Smooth muscle cell (in vitro differentiated cells): ENCODE measurements at regions not wholly inside any gene's neighbourhood (a gene's known extent, or its start where the extent isn't known, plus 50 kb on each side); places are given as distances from the start of the nearest gene placed in this dataset.

Experiments used
- DNase-seq: peaks from one replicate; lab custom pipeline; 2025; ENCODE audit not compliant: unreplicated experiment; lab: John Stamatoyannopoulos, UW
- H2AFZ ChIP-seq: fragments of 200-600 bp; sonication (generic); 2 replicates; pipeline ENCODE4 v1.6.0; 2016; ENCODE audit warnings: antibody characterized with exemption, low read depth, mild to moderate bottlenecking
- H3F3A ChIP-seq: fragments of 200-600 bp; sonication (generic); 2 replicates; pipeline ENCODE4 v1.6.0; 2017; ENCODE audit warnings: antibody characterized with exemption, low read depth
- H3K27ac ChIP-seq: fragments of 200-600 bp; sonication (generic); 2 replicates; pipeline ENCODE4 v1.5.1; 2016; ENCODE audit warnings: low read depth, mild to moderate bottlenecking
- H3K27me3 ChIP-seq: fragments of 200-600 bp; sonication (generic); 2 replicates; pipeline ENCODE4 v1.6.1; 2016; ENCODE audit warnings: low read depth, mild to moderate bottlenecking
- H3K36me3 ChIP-seq: fragments of 200-600 bp; sonication (generic); 2 replicates; pipeline ENCODE4 v1.5.1; 2016; ENCODE audit warnings: low read depth
- H3K4me1 ChIP-seq: fragments of 200-600 bp; sonication (generic); 2 replicates; pipeline ENCODE4 v1.5.1; 2016; ENCODE audit warnings: low read depth
- H3K4me2 ChIP-seq: fragments of 200-600 bp; sonication (generic); 2 replicates; pipeline ENCODE4 v1.6.0; 2016; ENCODE audit warnings: mild to moderate bottlenecking
- H3K4me3 ChIP-seq: fragments of 200-600 bp; sonication (generic); 2 replicates; pipeline ENCODE4 v1.5.1; 2016; ENCODE audit warnings: mild to moderate bottlenecking
- H3K79me2 ChIP-seq: fragments of 200-600 bp; sonication (generic); 2 replicates; pipeline ENCODE4 v1.6.0; 2016; ENCODE audit warnings: low read depth, mild to moderate bottlenecking
- H3K9ac ChIP-seq: fragments of 200-600 bp; sonication (generic); 2 replicates; pipeline ENCODE4 v1.6.0; 2016; ENCODE audit warnings: low read depth
- H3K9me3 ChIP-seq: fragments of 200-600 bp; sonication (generic); replicated peaks from 2 replicates; pipeline ENCODE4 v1.5.1; 2016; ENCODE audit warnings: low read depth
- H4K20me1 ChIP-seq: fragments of 200-600 bp; sonication (generic); 2 replicates; pipeline ENCODE4 v1.6.0; 2016; ENCODE audit warnings: low read depth
- whole genome bisulfite sequencing: methylation state at CpG from one replicate; pipeline ENCODE4 v1.1.7; 2016; ENCODE audit warnings: low lambda C conversion rate; 5-methylcytosine and 5-hydroxymethylcytosine counted together
- TF ChIP-seq, protein P1 (sequence below): fragments of 200-600 bp; sonication (generic); IDR thresholded peaks from 2 replicates; pipeline ENCODE4 v1.5.1; 2017; ENCODE audit warnings: borderline replicate concordance, mild to moderate bottlenecking, antibody characterized with exemption; ENCODE audit not compliant: insufficient read depth, poor library complexity, severe bottlenecking

DNA sequence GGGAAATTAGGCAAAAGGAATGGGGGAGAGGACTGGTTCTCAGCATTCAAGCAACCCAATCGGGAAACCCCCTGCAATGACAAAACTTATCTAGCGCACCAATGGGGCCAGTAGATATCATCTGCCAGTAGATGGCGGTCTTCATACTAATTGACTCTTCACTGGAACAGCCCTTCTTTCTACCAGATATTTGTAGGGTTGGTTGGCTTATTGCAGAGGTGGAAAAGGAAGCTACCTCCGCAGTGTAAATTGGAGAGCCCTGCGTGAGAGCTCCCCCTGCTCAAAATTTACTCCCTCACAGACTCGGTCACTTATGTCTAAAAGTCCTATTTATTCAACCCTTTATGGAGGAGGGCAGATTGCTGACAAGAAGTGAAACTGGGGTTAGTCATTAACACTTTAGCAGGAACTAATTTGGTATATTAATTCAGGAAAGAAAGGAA, 166.1 kb upstream of the CCND2 start:
- H3K27me3 ChIP-seq = no peaks in the 10 kb centered on the region
- H4K20me1 ChIP-seq = no peaks in the 10 kb centered on the region
- H3K79me2 ChIP-seq = no peaks in the 10 kb centered on the region
- H3K27ac ChIP-seq = no peak overlapping the region
- H3K4me2 ChIP-seq = no peak overlapping the region
- H3K9me3 ChIP-seq = no peaks in the 10 kb centered on the region
- 32% methylated on average over 6 of the region's 6 CpGs for WGBS
- no peak overlapping the region for H3K4me3 ChIP-seq
- H3K9ac ChIP-seq = no peak overlapping the region
- no peak for DNase-seq
- H3F3A ChIP-seq = no peaks in the 10 kb centered on the region
- TF ChIP-seq, protein P1, sequence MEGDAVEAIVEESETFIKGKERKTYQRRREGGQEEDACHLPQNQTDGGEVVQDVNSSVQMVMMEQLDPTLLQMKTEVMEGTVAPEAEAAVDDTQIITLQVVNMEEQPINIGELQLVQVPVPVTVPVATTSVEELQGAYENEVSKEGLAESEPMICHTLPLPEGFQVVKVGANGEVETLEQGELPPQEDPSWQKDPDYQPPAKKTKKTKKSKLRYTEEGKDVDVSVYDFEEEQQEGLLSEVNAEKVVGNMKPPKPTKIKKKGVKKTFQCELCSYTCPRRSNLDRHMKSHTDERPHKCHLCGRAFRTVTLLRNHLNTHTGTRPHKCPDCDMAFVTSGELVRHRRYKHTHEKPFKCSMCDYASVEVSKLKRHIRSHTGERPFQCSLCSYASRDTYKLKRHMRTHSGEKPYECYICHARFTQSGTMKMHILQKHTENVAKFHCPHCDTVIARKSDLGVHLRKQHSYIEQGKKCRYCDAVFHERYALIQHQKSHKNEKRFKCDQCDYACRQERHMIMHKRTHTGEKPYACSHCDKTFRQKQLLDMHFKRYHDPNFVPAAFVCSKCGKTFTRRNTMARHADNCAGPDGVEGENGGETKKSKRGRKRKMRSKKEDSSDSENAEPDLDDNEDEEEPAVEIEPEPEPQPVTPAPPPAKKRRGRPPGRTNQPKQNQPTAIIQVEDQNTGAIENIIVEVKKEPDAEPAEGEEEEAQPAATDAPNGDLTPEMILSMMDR = peak; percentile 73
- H3K4me1 ChIP-seq = no peaks in the 10 kb centered on the region
- H3K36me3 ChIP-seq = no peaks in the 10 kb centered on the region
- peak overlapping the region; percentile 57 for H2AFZ ChIP-seq

DNA sequence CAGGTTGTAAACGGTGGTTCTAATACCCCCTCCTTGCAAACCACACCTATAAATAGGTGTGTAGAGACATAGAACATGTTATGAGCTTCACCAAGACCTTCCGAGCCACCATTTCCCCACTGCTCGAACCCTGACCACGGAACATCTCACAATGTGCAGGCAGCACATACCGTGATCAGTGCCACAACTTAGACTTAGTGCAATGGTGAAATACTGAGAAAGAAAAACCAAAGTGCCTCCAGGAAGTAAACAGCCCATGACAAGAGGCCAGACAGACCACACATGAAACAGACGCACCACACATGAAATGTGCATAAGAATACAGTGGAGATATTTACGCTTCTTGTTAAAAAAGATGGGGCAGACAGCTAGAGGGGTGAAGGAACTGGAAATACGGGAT, 166.9 kb upstream of the CCND2 start:
- Histone ChIP-seq H3K36me3 (no peaks in the 10 kb centered on the region), H3K79me2 (no peaks in the 10 kb centered on the region), H4K20me1 (no peaks in the 10 kb centered on the region), H3F3A (no peaks in the 10 kb centered on the region), H3K9me3 (no peaks in the 10 kb centered on the region), H3K4me2 (no peak overlapping the region), H3K27ac (no peak overlapping the region), H3K4me1 (no peaks in the 10 kb centered on the region), H3K9ac (no peak overlapping the region), H3K27me3 (no peaks in the 10 kb centered on the region), H3K4me3 (no peak overlapping the region), H2AFZ (no peak overlapping the region)
- 85% methylated on average over 8 of the region's 8 CpGs for WGBS
- TF ChIP-seq, protein P1 = no peak
- DNase-seq = no peak

DNA sequence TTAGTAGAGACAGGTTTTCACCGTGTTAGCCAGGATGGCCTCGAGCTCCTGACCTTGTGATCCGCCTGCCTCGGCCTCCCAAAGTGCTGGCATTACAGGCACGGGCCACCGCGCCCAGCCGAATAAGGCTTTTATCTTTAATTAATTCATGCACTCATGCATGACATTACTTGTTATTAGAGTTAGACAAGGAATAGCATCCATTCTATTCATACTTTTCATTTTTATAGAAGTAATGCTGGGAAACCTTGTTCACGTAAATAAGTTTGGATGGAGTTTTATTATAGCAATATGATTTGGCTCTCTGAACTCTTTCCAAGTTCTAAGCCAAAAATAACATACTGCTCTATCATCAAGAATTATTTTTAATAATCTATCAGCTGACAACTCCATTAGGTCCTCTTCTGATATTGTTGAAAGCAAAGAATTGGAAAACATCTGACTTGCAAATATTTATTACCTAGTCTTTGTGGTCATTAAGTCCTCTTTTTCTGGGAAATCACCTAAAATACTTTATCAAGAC, 168.8 kb upstream of the CCND2 start:
- TF ChIP-seq, protein P1 = no peak
- H3K9me3 ChIP-seq = no peaks in the 10 kb centered on the region
- no peak overlapping the region for H3K4me3 ChIP-seq
- H3F3A ChIP-seq = no peaks in the 10 kb centered on the region
- H3K4me1 ChIP-seq = no peaks in the 10 kb centered on the region
- H3K9ac ChIP-seq = no peak overlapping the region
- H4K20me1 ChIP-seq = no peaks in the 10 kb centered on the region
- no peak overlapping the region for H2AFZ ChIP-seq
- no peaks in the 10 kb centered on the region for H3K79me2 ChIP-seq
- no peak overlapping the region for H3K27ac ChIP-seq
- no peaks in the 10 kb centered on the region for H3K27me3 ChIP-seq
- 98% methylated on average over 9 of the region's 9 CpGs for WGBS
- no peak for DNase-seq
- no peak overlapping the region for H3K4me2 ChIP-seq
- no peaks in the 10 kb centered on the region for H3K36me3 ChIP-seq

DNA sequence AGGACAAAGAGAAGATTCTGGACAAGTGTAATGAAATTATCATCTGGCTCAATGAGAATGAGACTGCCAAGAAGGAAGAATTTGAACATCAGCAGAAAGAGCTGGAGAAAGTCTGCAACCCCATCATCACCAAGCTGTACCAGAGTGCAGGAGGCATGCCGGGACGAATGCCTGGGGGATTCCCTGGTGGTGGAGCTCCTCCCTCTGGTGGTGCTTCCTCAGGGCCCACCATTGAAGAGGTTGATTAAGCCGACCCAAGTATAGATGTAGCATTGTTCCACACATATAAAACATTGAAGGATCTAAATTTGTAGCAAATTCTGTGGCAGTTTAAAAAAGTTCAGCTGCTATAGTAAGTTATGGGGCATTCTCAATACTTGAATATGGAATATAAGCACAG, 174.3 kb upstream of the CCND2 start:
- WGBS = 43% methylated on average over 3 of the region's 3 CpGs
- H3F3A ChIP-seq = no peaks in the 10 kb centered on the region
- H3K79me2 ChIP-seq = no peaks in the 10 kb centered on the region

More for the DNA sequence above, 174.3 kb upstream of the CCND2 start:
- DNase-seq = no peak
- no peaks in the 10 kb centered on the region for H3K4me1 ChIP-seq
- H3K27me3 ChIP-seq = no peaks in the 10 kb centered on the region
- H3K4me2 ChIP-seq = no peak overlapping the region
- H4K20me1 ChIP-seq = no peaks in the 10 kb centered on the region
- no peak overlapping the region for H3K4me3 ChIP-seq
- no peaks in the 10 kb centered on the region for H3K36me3 ChIP-seq
- H3K27ac ChIP-seq = no peak overlapping the region
- H3K9ac ChIP-seq = no peak overlapping the region
- TF ChIP-seq, protein P1 = no peak
- H2AFZ ChIP-seq = no peak overlapping the region
- no peaks in the 10 kb centered on the region for H3K9me3 ChIP-seq
